ENCODE measurements at regions not wholly inside any gene's neighbourhood (a gene's known extent, or its start where the extent isn't known, plus 50 kb on each side); places are given as distances from the start of the nearest gene placed in this dataset.

GRCh38 chr2:74779587-74780135 lies 54.3 kb upstream of the HK2 start:
- TF ChIP-seq SP2 (tag by site-specific recombination; IDR thresholded peaks at IDR 0.05): no peak
- TF ChIP-seq CTCF (tag by site-specific recombination; IDR thresholded peaks at IDR 0.05): no peak
- TF ChIP-seq ZNF404 (tag by site-specific recombination; IDR thresholded peaks at IDR 0.05): no peak
- TF ChIP-seq ZNF302 (tag by site-specific recombination; IDR thresholded peaks at IDR 0.05; ENCODE audit: low read depth): no peak
- TF ChIP-seq TCF7L2 (IDR thresholded peaks at IDR 0.05; ENCODE audit: borderline replicate concordance, low read depth, low read length): no peak
- no peak for TF ChIP-seq YY2 (tag by site-specific recombination; IDR thresholded peaks at IDR 0.05)

Measured in HEK293 (cell line).